Suprapubic skin (tissue), 4 donors: ENCODE measurements at regions not wholly inside any gene's neighbourhood (a gene's known extent, or its start where the extent isn't known, plus 50 kb on each side); places are given as distances from the start of the nearest gene placed in this dataset.

Source experiments
- DNase-seq, 2 donors: peaks; one replicate each; pipeline ENCODE4 v3.0.0-alpha.2; 2019; ENCODE audit warnings: low spot score in 2 of 2
- H3K27ac ChIP-seq: fragments of 200-600 bp; sonication (generic); one replicate; pipeline ENCODE4 v1.5.1; 2019
- H3K27me3 ChIP-seq: fragments of 200-600 bp; sonication (generic); one replicate; pipeline ENCODE4 v1.5.1; 2019
- H3K36me3 ChIP-seq: fragments of 200-600 bp; sonication (generic); one replicate; pipeline ENCODE4 v1.5.1; 2019
- H3K4me1 ChIP-seq: fragments of 200-600 bp; sonication (generic); one replicate; pipeline ENCODE4 v1.5.1; 2019
- H3K4me3 ChIP-seq: fragments of 200-600 bp; sonication (generic); one replicate; pipeline ENCODE4 v1.5.1; 2019; ENCODE audit warnings: mild to moderate bottlenecking
- H3K9me3 ChIP-seq: fragments of 200-600 bp; sonication (generic); one replicate; pipeline ENCODE4 v1.5.1; 2019
- EP300 ChIP-seq: sonication (generic); formaldehyde crosslinking; IDR thresholded peaks from one replicate; pipeline ENCODE4 v1.6.1; 2017; ENCODE audit warnings: antibody characterized with exemption
- POLR2A ChIP-seq, 2 donors: fragments of 450-650 bp; IDR thresholded peaks; one replicate each; pipeline ENCODE4 v1.6.1; 2017; ENCODE audit warnings: antibody characterized with exemption in 2 of 2, mild to moderate bottlenecking in 2 of 2, moderate library complexity in 2 of 2
- POLR2AphosphoS5 ChIP-seq, 3 donors: sonication (generic); formaldehyde crosslinking; IDR thresholded peaks; one replicate each; pipeline ENCODE4 v1.6.1; 2017; ENCODE audit warnings: antibody characterized with exemption in 3 of 3
- WGBS: methylation state at CpG from one replicate; pipeline ENCODE4 v1.1.5; 2018; 5-methylcytosine and 5-hydroxymethylcytosine counted together
- TF ChIP-seq, protein P1 (sequence below), 2 donors: fragments of 200-600 bp in 1 of 2; fragments of 450-650 bp in 1 of 2; sonication (generic) in 1 of 2; IDR thresholded peaks; one replicate each; pipeline ENCODE4 v1.5.1; 2016 to 2019; ENCODE audit warnings: antibody characterized with exemption in 2 of 2, mild to moderate bottlenecking in 1 of 2, moderate library complexity in 1 of 2

DNA sequence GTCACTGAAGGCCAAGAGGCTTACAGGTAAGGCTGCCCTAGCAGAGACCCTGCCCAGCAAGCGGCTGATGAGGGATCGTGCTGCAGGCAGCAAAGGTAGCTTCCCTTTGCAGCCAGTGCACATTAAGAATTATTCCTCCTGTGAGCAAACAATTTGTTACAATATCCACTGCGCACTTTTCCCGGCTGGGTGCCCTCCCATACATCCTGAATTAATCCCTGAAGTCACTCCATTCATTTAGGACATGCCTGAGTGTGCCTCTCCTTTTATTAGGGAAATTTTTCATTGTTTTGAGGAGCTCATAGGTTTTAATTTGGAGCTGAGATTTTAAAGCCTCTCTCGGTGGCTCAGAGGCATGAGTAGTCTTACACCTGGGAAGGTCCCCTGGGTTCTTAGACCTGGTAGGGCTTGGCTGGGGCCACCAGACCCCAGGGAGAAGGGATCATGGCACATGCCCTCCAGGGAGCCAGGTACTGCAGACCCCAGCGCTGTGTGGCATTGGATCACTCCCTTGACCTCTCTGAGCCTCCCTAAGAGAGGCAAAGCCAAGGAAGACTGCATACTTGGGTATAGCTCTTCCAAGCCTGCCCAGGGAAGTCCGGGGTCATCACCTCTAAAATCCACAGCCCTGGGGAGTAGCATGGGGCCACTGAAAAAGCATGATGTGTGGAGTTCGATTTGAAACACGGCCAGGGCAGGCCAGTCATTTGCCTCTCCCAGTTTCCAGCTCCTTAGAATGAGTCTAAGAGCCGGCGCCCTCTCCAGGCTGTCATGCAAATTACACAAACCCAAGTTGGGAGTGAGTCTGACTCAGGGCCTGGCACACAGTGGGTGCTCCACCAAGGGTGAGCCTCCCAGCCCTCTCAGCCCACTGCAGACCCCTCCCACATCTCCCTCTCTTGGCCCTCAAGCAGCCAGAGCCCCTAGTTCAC lies 151.9 kb upstream of the LINGO1 start:
- TF ChIP-seq POLR2A (IDR thresholded peaks at IDR 0.05) (no peak), POLR2AphosphoS5 (IDR thresholded peaks at IDR 0.05) (no peak), EP300 (no peak)
- TF ChIP-seq, protein P1, sequence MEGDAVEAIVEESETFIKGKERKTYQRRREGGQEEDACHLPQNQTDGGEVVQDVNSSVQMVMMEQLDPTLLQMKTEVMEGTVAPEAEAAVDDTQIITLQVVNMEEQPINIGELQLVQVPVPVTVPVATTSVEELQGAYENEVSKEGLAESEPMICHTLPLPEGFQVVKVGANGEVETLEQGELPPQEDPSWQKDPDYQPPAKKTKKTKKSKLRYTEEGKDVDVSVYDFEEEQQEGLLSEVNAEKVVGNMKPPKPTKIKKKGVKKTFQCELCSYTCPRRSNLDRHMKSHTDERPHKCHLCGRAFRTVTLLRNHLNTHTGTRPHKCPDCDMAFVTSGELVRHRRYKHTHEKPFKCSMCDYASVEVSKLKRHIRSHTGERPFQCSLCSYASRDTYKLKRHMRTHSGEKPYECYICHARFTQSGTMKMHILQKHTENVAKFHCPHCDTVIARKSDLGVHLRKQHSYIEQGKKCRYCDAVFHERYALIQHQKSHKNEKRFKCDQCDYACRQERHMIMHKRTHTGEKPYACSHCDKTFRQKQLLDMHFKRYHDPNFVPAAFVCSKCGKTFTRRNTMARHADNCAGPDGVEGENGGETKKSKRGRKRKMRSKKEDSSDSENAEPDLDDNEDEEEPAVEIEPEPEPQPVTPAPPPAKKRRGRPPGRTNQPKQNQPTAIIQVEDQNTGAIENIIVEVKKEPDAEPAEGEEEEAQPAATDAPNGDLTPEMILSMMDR (IDR thresholded peaks at IDR 0.05): no peak
- 63% methylated on average over 6 of the region's 11 CpGs for WGBS
- H3K9me3 ChIP-seq: no peaks in the 10 kb centered on the region
- no peaks in the 10 kb centered on the region for H3K36me3 ChIP-seq
- H3K4me3 ChIP-seq: no peak overlapping the region
- H3K4me1 ChIP-seq: no peaks in the 10 kb centered on the region
- H3K27me3 ChIP-seq: peaks cover 37% of the 10 kb centered on the region
- no peak overlapping the region for H3K27ac ChIP-seq
- DNase-seq: no peak

DNA sequence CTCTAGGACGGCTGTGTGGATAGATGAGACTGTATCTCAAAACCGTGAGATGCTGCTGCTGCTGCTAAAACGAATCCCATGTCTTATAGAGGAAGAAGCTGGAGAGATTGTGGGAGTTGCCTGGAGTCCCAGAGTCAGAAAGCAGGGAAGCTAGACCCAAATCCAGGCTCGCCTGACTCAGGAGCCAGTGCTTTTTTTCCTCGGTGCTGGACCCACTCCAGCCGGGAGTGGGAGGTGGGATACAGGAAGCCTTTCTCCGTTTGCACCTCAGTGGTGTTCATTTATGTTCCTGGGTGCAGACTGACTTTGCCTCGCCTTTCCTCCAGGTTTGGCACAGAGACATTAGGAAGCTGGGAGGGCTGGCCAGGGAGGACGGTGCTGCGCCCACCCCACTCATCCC lies 150.9 kb upstream of the LINGO1 start:
- 28% methylated on average over 9 of the region's 10 CpGs for WGBS
- no peak overlapping the region for H3K27ac ChIP-seq
- no peaks in the 10 kb centered on the region for H3K4me1 ChIP-seq
- H3K9me3 ChIP-seq: no peaks in the 10 kb centered on the region
- H3K27me3 ChIP-seq: peaks cover 37% of the 10 kb centered on the region
- no peak for TF ChIP-seq POLR2A (IDR thresholded peaks at IDR 0.05)
- no peak for TF ChIP-seq EP300
- TF ChIP-seq, protein P1 (IDR thresholded peaks at IDR 0.05): no peak
- no peak for TF ChIP-seq POLR2AphosphoS5 (IDR thresholded peaks at IDR 0.05)
- no peak overlapping the region for H3K4me3 ChIP-seq
- H3K36me3 ChIP-seq: no peaks in the 10 kb centered on the region
- DNase-seq: no peak

DNA sequence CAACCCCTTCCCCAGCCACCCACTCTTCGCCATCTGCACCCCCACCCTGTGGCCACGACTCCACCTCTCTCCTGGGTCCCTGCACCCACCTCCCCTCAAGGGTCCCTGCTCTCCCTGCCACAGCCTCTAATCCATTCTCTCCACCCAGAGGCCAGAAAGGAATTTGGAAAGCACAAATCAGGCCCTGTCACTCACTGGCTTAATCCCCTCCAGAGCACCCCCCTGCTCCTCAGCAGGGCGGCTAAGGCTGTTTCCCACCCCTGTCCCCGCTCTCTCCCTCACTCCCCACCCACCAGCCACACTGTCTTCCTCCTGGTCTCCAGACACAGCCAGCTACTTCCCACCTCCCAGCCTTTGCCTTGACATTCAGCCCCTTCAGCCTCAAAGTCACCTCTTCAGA lies 150.0 kb upstream of the LINGO1 start:
- DNase-seq: no peak
- Histone ChIP-seq H3K36me3 (no peaks in the 10 kb centered on the region), H3K27me3 (peaks cover 31% of the 10 kb centered on the region), H3K27ac (no peak overlapping the region), H3K4me1 (no peaks in the 10 kb centered on the region), H3K9me3 (no peaks in the 10 kb centered on the region), H3K4me3 (no peak overlapping the region)
- WGBS: 86% methylated on average over 4 of the region's 4 CpGs
- TF ChIP-seq POLR2AphosphoS5 (IDR thresholded peaks at IDR 0.05) (no peak), POLR2A (IDR thresholded peaks at IDR 0.05) (no peak), EP300 (no peak)
- TF ChIP-seq, protein P1 (IDR thresholded peaks at IDR 0.05): no peak

DNA sequence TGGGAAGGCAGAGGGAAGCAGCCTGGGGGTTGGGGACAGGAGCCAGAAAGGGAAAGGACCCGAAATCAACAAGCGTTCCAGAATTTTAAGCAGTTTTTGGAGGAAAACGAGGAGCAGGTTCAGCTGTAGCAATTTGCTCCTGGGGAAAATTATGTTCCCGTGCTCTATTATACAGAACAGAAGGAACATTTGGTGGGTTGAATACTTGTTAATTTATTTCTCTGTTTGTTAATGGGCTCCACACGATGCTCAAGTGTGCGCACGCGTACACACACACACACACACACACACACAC lies 149.2 kb upstream of the LINGO1 start:
- Histone ChIP-seq H3K4me1 (no peaks in the 10 kb centered on the region), H3K27me3 (peaks cover 31% of the 10 kb centered on the region), H3K4me3 (no peak overlapping the region), H3K36me3 (no peaks in the 10 kb centered on the region), H3K9me3 (no peaks in the 10 kb centered on the region), H3K27ac (no peak overlapping the region)
- TF ChIP-seq POLR2AphosphoS5 (IDR thresholded peaks at IDR 0.05) (no peak), POLR2A (IDR thresholded peaks at IDR 0.05) (no peak), EP300 (no peak)
- TF ChIP-seq, protein P1 (IDR thresholded peaks at IDR 0.05): no peak
- DNase-seq: no peak
- WGBS: 61% methylated on average over 8 of the region's 8 CpGs

DNA sequence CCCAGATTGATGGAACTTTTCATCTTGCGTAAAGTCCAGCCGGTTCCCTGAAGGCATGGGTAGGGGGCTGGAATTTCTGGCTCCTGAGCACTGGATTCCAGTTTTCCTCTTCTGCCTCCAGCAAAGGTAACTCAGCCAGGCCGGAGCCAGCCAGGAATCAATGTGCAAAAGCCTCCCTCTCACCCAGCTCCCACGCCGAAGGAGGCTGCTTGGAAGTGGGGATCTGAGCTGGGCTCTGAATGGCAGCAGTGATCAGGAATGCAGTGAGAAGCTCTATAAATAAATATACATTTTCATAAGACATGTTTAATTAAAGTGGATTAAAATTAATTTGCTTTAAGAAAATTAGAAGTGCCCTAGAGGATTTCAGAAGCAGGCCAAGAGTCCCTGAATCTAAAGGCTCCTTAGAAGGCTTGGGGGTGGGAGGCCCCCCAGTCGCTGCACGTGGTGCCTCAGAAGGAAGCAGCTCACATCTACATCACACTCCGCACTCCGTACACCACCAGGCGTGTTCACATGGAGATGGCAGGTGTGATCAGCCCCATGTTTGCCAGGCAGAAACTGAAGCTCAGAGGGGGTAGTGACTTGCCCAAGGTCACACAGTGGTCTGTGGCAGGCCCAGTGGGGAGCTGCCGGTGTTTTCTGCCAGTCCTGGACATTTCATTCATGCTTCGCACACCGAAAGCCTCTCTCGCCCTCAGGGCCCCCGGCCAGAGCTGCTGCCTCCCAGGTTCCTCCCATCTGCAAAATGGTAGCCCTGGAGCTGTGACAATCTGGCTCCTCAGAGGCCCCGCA lies 148.6 kb upstream of the LINGO1 start:
- Histone ChIP-seq H3K27ac (no peak overlapping the region), H3K4me1 (no peaks in the 10 kb centered on the region), H3K27me3 (peaks cover 31% of the 10 kb centered on the region), H3K36me3 (no peaks in the 10 kb centered on the region), H3K9me3 (no peaks in the 10 kb centered on the region), H3K4me3 (no peak overlapping the region)
- DNase-seq: no peak
- TF ChIP-seq EP300 (no peak), POLR2AphosphoS5 (IDR thresholded peaks at IDR 0.05) (no peak), POLR2A (IDR thresholded peaks at IDR 0.05) (no peak)
- TF ChIP-seq, protein P1 (IDR thresholded peaks at IDR 0.05): no peak
- WGBS: 74% methylated on average over 12 of the region's 16 CpGs
